KMS-11 (cell line): ENCODE measurements at regions not wholly inside any gene's neighbourhood (a gene's known extent, or its start where the extent isn't known, plus 50 kb on each side); places are given as distances from the start of the nearest gene placed in this dataset.

Experiments
- H2AFZ ChIP-seq: fragments of 200-600 bp; sonication (generic); 2 replicates; pipeline ENCODE4 v1.6.1; 2016; ENCODE audit warnings: antibody characterized with exemption, mixed run types, low read depth
- H3K27ac ChIP-seq: fragments of 200-600 bp; sonication (generic); 2 replicates; pipeline ENCODE4 v1.6.1; 2016; ENCODE audit warnings: mild to moderate bottlenecking, mixed run types
- H3K27me3 ChIP-seq: fragments of 200-600 bp; sonication (generic); 2 replicates; pipeline ENCODE4 v1.6.1; 2017; ENCODE audit warnings: mild to moderate bottlenecking, low read depth, mixed run types, moderate library complexity; ENCODE audit not compliant: insufficient read depth
- H3K36me3 ChIP-seq: fragments of 200-600 bp; sonication (generic); 2 replicates; pipeline ENCODE4 v1.6.1; 2017; ENCODE audit warnings: mild to moderate bottlenecking, mixed run types; ENCODE audit not compliant: insufficient read depth
- H3K4me1 ChIP-seq: fragments of 200-600 bp; sonication (generic); 2 replicates; pipeline ENCODE4 v1.6.1; 2016; ENCODE audit warnings: mild to moderate bottlenecking, low read depth, mixed run types; ENCODE audit not compliant: poor library complexity, severe bottlenecking
- H3K4me2 ChIP-seq: fragments of 200-600 bp; sonication (generic); 2 replicates; pipeline ENCODE4 v1.7.0; 2016; ENCODE audit warnings: mild to moderate bottlenecking, mixed run types
- H3K4me3 ChIP-seq: fragments of 200-600 bp; sonication (generic); IDR thresholded peaks from 2 replicates; pipeline ENCODE4 v1.6.1; 2017; ENCODE audit warnings: low read depth, low read length, mixed read lengths; ENCODE audit not compliant: insufficient read depth
- H3K79me2 ChIP-seq: fragments of 200-600 bp; sonication (generic); 2 replicates; pipeline ENCODE4 v1.6.1; 2016; ENCODE audit warnings: low read depth, mixed run types; ENCODE audit not compliant: insufficient read depth
- H3K9ac ChIP-seq: fragments of 200-600 bp; sonication (generic); 2 replicates; pipeline ENCODE4 v1.6.1; 2016; ENCODE audit warnings: mild to moderate bottlenecking, mixed run types
- H4K20me1 ChIP-seq: fragments of 200-600 bp; sonication (generic); 2 replicates; pipeline ENCODE4 v1.6.1; 2016; ENCODE audit warnings: mild to moderate bottlenecking, mixed run types; ENCODE audit not compliant: insufficient read depth
- TF ChIP-seq, protein P1 (sequence below): fragments of 200-600 bp; sonication (generic); conservative IDR thresholded peaks from 2 replicates; pipeline ENCODE4 v1.6.1; 2017; ENCODE audit warnings: low read depth, mild to moderate bottlenecking, antibody characterized with exemption, low read length, moderate library complexity, mixed read lengths

DNA sequence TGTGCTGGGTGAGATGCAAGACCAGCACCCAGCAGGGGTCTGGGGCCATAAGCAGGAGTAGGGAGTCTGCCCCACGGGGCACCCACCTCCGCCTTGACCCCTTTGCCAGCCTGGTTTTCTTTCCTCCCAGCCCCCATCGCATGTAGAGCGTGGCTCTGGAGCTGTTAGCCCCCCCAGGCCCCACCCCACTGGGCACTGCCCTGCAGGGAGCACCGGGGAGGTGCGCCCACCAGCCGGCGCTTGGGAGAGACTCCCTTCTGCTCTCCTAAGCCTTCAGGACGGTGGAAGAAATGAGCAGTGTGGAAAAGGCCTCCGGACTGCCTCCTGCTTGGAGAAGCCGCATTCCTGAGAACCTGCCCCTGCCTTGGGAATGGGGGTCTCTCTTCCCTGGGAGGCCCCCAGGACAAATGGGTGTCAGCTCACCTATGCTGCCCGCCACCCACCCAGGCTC lies 186.2 kb downstream of the IRF8 start:
- Histone ChIP-seq H4K20me1 (no peaks in the 10 kb centered on the region), H3K4me3 (no peak overlapping the region), H3K4me1 (no peaks in the 10 kb centered on the region), H3K27ac (no peak overlapping the region), H3K27me3 (no peaks in the 10 kb centered on the region; the same call in 1 of the 2 replicates), H3K36me3 (no peaks in the 10 kb centered on the region), H3K9ac (no peak overlapping the region), H3K4me2 (no peak overlapping the region), H3K79me2 (no peaks in the 10 kb centered on the region), H2AFZ (no peak overlapping the region)
- TF ChIP-seq, protein P1, sequence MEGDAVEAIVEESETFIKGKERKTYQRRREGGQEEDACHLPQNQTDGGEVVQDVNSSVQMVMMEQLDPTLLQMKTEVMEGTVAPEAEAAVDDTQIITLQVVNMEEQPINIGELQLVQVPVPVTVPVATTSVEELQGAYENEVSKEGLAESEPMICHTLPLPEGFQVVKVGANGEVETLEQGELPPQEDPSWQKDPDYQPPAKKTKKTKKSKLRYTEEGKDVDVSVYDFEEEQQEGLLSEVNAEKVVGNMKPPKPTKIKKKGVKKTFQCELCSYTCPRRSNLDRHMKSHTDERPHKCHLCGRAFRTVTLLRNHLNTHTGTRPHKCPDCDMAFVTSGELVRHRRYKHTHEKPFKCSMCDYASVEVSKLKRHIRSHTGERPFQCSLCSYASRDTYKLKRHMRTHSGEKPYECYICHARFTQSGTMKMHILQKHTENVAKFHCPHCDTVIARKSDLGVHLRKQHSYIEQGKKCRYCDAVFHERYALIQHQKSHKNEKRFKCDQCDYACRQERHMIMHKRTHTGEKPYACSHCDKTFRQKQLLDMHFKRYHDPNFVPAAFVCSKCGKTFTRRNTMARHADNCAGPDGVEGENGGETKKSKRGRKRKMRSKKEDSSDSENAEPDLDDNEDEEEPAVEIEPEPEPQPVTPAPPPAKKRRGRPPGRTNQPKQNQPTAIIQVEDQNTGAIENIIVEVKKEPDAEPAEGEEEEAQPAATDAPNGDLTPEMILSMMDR = no peak

DNA sequence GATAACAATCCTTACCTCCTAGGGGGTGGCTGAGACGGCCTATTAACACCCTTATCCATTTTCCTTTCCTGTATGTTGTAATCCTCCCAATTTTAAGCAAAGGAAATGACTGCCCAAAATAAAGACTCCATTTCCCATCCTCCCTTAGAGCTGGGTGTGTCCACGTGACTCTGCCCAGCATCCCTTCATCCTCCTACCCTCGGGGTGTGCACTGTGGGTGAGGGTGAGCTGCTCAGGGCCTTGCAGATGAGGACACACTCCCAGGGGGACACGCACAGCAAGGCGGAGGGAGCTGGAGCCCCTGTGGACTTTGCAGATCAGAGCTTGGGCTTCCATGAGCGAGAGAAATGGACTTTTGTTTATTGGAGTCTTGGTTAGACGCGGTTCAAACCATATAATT lies 186.8 kb downstream of the IRF8 start:
- Histone ChIP-seq H3K27me3 (no peaks in the 10 kb centered on the region; the same call in 1 of the 2 replicates), H3K4me1 (no peaks in the 10 kb centered on the region), H3K4me3 (no peak overlapping the region), H3K36me3 (no peaks in the 10 kb centered on the region), H3K4me2 (no peak overlapping the region), H4K20me1 (no peaks in the 10 kb centered on the region), H3K27ac (no peak overlapping the region), H2AFZ (no peak overlapping the region), H3K79me2 (no peaks in the 10 kb centered on the region), H3K9ac (no peak overlapping the region)
- TF ChIP-seq, protein P1 = no peak

DNA sequence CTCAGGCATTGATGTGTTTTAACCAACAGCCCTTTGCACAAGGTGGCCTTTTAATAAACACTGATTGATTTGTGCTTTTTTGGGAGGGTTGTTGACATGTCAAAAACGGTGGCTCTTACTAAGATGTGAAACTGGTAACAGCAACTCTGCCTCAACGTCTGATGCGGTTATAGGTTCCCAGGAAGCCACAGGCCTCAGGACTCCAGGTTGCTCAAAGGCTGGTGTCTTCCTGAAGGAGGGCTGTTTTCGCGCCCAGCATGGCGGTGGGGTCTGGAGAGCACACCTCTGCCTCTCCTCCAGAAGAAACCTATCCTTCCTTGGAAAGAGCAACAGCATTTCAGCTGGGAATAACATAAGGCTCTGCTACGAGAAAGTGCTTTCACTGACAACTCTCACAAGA lies 187.5 kb downstream of the IRF8 start:
- Histone ChIP-seq H3K9ac (no peak overlapping the region), H2AFZ (no peak overlapping the region), H3K4me1 (no peaks in the 10 kb centered on the region), H3K27ac (no peak overlapping the region), H3K79me2 (no peaks in the 10 kb centered on the region), H3K27me3 (no peaks in the 10 kb centered on the region; the same call in 1 of the 2 replicates), H4K20me1 (no peaks in the 10 kb centered on the region), H3K4me2 (no peak overlapping the region), H3K4me3 (no peak overlapping the region), H3K36me3 (no peaks in the 10 kb centered on the region)
- TF ChIP-seq, protein P1 = no peak

DNA sequence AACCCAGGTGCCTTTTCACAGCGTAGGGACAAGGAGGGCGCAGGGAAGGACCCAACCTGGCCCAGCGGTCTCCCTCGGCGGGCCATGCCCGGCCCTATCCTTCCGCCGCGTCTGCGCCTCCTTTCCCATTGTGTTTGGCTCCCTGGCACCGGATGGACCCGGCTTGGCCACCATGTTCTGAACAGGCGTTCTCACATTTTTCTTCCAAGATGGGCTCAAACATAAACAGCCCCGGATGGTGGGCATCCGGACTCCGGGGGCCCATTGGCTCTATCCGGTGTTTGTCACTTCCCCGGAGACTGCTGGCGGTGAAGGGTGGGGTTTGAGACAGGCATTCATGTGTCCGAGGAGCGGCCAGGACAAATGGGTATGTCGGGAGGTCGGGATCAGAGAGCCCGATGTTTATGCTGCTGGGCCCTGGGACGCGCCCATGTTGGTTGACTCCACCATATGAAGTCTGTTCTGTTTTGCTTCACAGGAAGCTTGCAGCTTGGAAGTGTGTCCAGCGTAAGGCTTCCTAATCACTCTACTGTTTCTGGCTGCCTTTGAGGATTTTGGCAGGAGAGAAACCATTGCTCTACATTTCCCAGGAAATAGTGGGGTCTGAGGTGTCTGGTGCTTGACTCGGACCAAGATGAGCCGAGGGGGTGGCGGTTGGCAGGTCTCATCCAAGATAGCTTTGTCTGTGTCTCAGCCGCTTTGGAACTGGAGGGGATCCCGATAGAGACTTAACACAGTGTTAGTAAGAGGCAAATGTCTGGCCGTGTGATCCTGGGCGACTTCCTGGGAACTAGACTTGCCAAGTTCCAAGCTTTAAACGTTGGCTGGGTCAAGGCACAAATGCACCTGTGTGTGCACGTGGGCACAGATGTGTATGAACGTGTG lies 188.3 kb downstream of the IRF8 start:
- H4K20me1 ChIP-seq = no peaks in the 10 kb centered on the region
- H3K79me2 ChIP-seq = no peaks in the 10 kb centered on the region
- no peak overlapping the region for H3K27ac ChIP-seq
- peaks cover 3% of the 10 kb centered on the region; the same call in 1 of the 2 replicates for H3K27me3 ChIP-seq
- H2AFZ ChIP-seq = no peak overlapping the region
- no peak overlapping the region for H3K4me2 ChIP-seq
- no peak overlapping the region for H3K9ac ChIP-seq
- no peaks in the 10 kb centered on the region for H3K4me1 ChIP-seq
- TF ChIP-seq, protein P1 = no peak
- no peak overlapping the region for H3K4me3 ChIP-seq
- no peaks in the 10 kb centered on the region for H3K36me3 ChIP-seq
